KBM-7 (cell line): ENCODE measurements at regions not wholly inside any gene's neighbourhood (a gene's known extent, or its start where the extent isn't known, plus 50 kb on each side); places are given as distances from the start of the nearest gene placed in this dataset.
A peak's percentile ranks its signal among the peaks of the same experiment; 100 is the strongest.

Experiments
- DNase-seq: peaks from one replicate; pipeline ENCODE4 v3.0.0-alpha.2; 2015
- in situ Hi-C: fragments of 300-500 bp; cut with MboI; formaldehyde crosslinking; loops from 2 replicates; pipeline ENCODE4 v1.14.3; 2020; ENCODE audit warnings: low sequenced_read_pairs, low pct_unique_long_range_greater_than_20kb, mixed read lengths

DNA sequence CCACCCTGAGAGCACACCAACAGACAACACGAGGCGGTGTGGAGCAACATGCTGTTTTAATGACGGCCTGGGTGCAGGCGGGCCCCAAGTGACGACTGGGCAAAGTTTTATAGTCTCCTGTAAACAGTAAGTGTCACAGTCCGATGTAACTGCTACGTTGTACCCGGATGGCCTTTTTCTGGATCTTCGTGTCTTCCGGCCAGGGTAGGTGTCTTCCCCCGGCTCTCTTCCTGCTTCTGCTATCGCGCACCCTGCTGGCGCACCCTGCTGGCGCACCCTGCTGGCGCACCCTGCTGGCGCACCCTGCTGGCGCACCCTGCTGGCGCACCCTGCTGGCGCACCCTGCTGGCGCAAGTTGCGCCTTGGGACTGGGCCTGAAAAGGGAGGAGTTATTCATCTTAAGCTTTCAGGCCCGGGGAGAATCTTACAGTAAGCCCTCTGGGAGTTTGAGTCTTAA lies 143.0 kb upstream of the TARS1 start:
- no peak for DNase-seq
- in situ Hi-C loops, result no loop called here

- in situ Hi-C loops, result no loop called here
- DNase-seq, result peak; percentile 75
Observed at GRCh38 chr5:33299621-33300208, 141.1 kb upstream of the TARS1 start.

- DNase-seq, result peak; percentile 67
- in situ Hi-C loops, result no loop called here
Observed at GRCh38 chr5:33300209-33300742, 140.5 kb upstream of the TARS1 start.

GRCh38 chr5:33303579-33304095 lies 137.1 kb upstream of the TARS1 start:
- in situ Hi-C loops, result no loop called here
- no peak for DNase-seq

- no peak for DNase-seq
- in situ Hi-C loops, result no loop called here
Observed at GRCh38 chr5:33304601-33305000, 136.2 kb upstream of the TARS1 start.

GRCh38 chr5:33305572-33305971 lies 135.2 kb upstream of the TARS1 start:
- in situ Hi-C loops, result no loop called here
- no peak for DNase-seq

GRCh38 chr5:33306758-33307157 lies 134.0 kb upstream of the TARS1 start:
- no peak for DNase-seq
- in situ Hi-C loops, result no loop called here

DNA sequence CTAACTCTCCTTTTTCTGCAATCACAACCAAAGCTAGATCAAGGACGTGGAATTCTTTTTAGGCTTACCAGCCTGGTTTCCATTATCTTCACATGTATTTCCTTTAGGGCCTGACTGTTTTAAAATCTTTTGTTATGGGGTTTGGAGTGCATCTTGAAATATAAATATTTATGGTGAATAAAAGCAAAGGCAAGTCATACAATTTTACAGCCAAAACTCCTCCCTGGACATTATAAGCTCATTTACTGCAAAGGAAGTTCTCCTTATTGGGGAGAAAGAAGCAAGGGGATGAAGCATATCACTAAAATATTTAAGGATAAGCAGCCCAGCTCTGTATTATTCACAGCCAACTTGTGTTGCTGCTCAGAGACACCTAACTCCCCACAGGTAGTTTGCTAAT lies 132.2 kb upstream of the TARS1 start:
- in situ Hi-C loops, result no loop called here
- no peak for DNase-seq

- no peak for DNase-seq
- in situ Hi-C loops, result no loop called here
Observed at GRCh38 chr5:33309068-33309467, 131.7 kb upstream of the TARS1 start.

- in situ Hi-C loops, result no loop called here
- no peak for DNase-seq
Observed at GRCh38 chr5:33309536-33310345, 131.0 kb upstream of the TARS1 start.

- DNase-seq, result no peak
- in situ Hi-C loops, result no loop called here
Observed at GRCh38 chr5:33310451-33310850, 130.3 kb upstream of the TARS1 start.

GRCh38 chr5:33311893-33312292 lies 128.9 kb upstream of the TARS1 start:
- no peak for DNase-seq

GRCh38 chr5:33312571-33313549 lies 127.9 kb upstream of the TARS1 start:
- no peak for DNase-seq
- in situ Hi-C loops, result no loop called here

More at GRCh38 chr5:33311893-33312292, 128.9 kb upstream of the TARS1 start:
- in situ Hi-C loops, result no loop called here

GRCh38 chr5:33315189-33315588 lies 125.6 kb upstream of the TARS1 start:
- DNase-seq, result no peak
- in situ Hi-C loops, result no loop called here

DNA sequence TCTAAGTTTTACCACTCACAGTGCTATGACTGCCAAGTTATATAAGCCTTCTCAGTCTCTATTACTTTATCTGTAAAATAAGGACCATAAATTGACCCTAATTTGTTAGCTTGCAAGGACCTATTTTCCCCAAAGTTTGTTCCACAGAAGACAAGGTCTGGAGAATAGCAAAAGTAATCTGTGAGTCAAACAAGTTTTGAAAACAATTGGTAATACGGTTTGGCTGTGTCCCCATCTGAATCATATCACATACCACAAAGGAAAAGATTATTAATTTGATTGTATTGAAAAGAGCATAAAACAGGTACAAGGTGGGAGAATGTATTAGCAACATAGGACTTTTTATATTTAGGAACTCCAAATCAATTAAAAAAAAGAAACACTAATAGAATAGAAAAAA lies 124.0 kb upstream of the TARS1 start:
- no peak for DNase-seq
- in situ Hi-C loops, result no loop called here

DNA sequence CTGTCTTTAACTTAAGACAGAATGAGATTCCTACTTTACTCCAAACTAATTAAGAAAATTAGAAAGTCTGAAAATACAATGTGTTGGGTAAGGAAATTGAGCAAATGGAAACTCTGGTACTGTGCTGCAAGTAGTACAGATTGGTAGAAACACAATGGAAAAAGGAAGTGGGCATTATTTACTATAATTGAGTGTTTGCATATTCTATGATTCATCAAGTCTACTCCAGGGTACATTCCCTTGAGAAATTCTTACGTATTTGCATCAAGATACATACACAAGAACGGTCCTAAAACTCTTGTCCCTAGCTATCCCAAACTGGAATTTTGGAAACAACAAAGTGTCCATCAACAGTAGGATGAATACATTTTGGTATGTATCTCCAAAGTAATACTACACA lies 123.5 kb upstream of the TARS1 start:
- in situ Hi-C loops, result no loop called here
- DNase-seq, result no peak

GRCh38 chr5:33319151-33319550 lies 121.6 kb upstream of the TARS1 start:
- no peak for DNase-seq
- in situ Hi-C loops, result no loop called here

DNA sequence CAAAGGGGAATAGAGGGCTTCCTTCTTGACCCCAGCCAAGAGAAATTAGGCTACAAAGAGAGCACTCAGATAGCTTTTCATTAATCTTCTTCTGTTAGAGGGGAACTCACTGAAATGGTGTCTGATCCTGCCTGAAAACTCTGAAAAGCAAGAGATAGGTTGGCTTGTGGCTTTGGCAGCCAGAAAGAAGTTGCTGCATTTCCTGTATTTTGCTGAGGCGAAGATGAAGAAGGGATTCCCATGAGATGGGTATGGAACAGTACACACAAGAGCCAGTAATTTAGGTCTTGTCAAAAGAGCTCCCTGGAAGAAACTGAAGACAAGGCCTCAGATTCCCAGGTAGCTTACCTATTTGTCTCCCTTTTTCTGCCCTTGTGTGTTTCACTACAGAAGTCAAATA lies 120.9 kb upstream of the TARS1 start:
- peak; percentile 36 for DNase-seq
- in situ Hi-C loops, result no loop called here

- in situ Hi-C loops, result no loop called here
Observed at GRCh38 chr5:33321026-33321425, 119.7 kb upstream of the TARS1 start.

More at GRCh38 chr5:33321026-33321425, 119.7 kb upstream of the TARS1 start:
- DNase-seq, result no peak
